Neuronal stem cell (in vitro differentiated cells): ENCODE measurements at regions not wholly inside any gene's neighbourhood (a gene's known extent, or its start where the extent isn't known, plus 50 kb on each side); places are given as distances from the start of the nearest gene placed in this dataset.

Experiments
- DNase-seq: peaks from one replicate; pipeline ENCODE4 v3.0.0-alpha.2; 2013; ENCODE audit warnings: low spot score
- H2AFZ ChIP-seq: one replicate; pipeline ENCODE4 v1.6.1; 2013; ENCODE audit warnings: mild to moderate bottlenecking, low read length, inconsistent platforms
- H2AK5ac ChIP-seq: 2 replicates; pipeline ENCODE4 v1.6.1; 2013; ENCODE audit warnings: low read depth, mild to moderate bottlenecking, inconsistent platforms, low read length, moderate library complexity, mixed read lengths
- H2BK120ac ChIP-seq: 2 replicates; pipeline ENCODE4 v1.6.1; 2013; ENCODE audit warnings: low read depth, mild to moderate bottlenecking, inconsistent platforms, low read length, moderate library complexity, mixed read lengths
- H2BK12ac ChIP-seq: one replicate; pipeline ENCODE4 v1.6.1; 2013; ENCODE audit warnings: low read length, inconsistent platforms
- H2BK15ac ChIP-seq: 2 replicates; pipeline ENCODE4 v1.6.1; 2013; ENCODE audit warnings: mild to moderate bottlenecking, low read length, inconsistent platforms, mixed read lengths
- H2BK5ac ChIP-seq: one replicate; pipeline ENCODE4 v1.6.1; 2013; ENCODE audit warnings: inconsistent platforms, mild to moderate bottlenecking, low read length, moderate library complexity
- H3K14ac ChIP-seq: one replicate; pipeline ENCODE4 v1.6.1; 2013; ENCODE audit warnings: low read length, inconsistent platforms
- H3K18ac ChIP-seq: 2 replicates; pipeline ENCODE4 v1.6.1; 2013; ENCODE audit warnings: low read length, inconsistent platforms
- H3K23ac ChIP-seq: 2 replicates; pipeline ENCODE4 v1.6.1; 2013; ENCODE audit warnings: low read depth, mild to moderate bottlenecking, mixed read lengths, low read length, inconsistent platforms; ENCODE audit not compliant: poor library complexity
- H3K27ac ChIP-seq: replicated peaks from 3 replicates; pipeline ENCODE4 v1.5.1; 2013; ENCODE audit warnings: low read length, inconsistent platforms
- H3K27me3 ChIP-seq, 3 experiments: 2 replicates each; pipeline ENCODE4 v1.6.1; 2013; ENCODE audit warnings: low read length in 3 of 3, mild to moderate bottlenecking in 2 of 3, inconsistent platforms in 1 of 3, low read depth in 1 of 3, mixed read lengths in 1 of 3, moderate library complexity in 1 of 3; ENCODE audit not compliant: control insufficient read depth in 3 of 3, insufficient read depth in 3 of 3
- H3K36me3 ChIP-seq, 2 donors: replicated peaks in 1 of 2; 2 replicates each; pipeline ENCODE4 v1.6.1; 2013; ENCODE audit warnings: low read length in 2 of 2; ENCODE audit not compliant: control insufficient read depth in 2 of 2, insufficient read depth in 2 of 2
- H3K4ac ChIP-seq: 2 replicates; pipeline ENCODE4 v1.6.1; 2013; ENCODE audit warnings: inconsistent platforms, mild to moderate bottlenecking, low read length, moderate library complexity
- H3K4me1 ChIP-seq, 2 donors: 1 replicate in 1 of 2; 2 replicates in 1 of 2; pipeline ENCODE4 v1.6.1; 2013; ENCODE audit warnings: low read length in 2 of 2, low read depth in 1 of 2; ENCODE audit not compliant: control insufficient read depth in 2 of 2, insufficient read depth in 1 of 2
- H3K4me2 ChIP-seq: one replicate; pipeline ENCODE4 v1.6.1; 2013; ENCODE audit warnings: mild to moderate bottlenecking, low read length, inconsistent platforms; ENCODE audit not compliant: insufficient read depth, poor library complexity, severe bottlenecking
- H3K4me3 ChIP-seq, 2 donors: 2 replicates each; pipeline ENCODE4 v1.5.1; 2013; ENCODE audit warnings: low read length in 2 of 2, mild to moderate bottlenecking in 2 of 2, inconsistent platforms in 1 of 2, moderate library complexity in 1 of 2
- H3K79me1 ChIP-seq: one replicate; pipeline ENCODE4 v1.6.1; 2013; ENCODE audit warnings: low read depth, mild to moderate bottlenecking, inconsistent platforms, low read length, moderate library complexity
- H3K9ac ChIP-seq: one replicate; pipeline ENCODE4 v1.6.1; 2013; ENCODE audit warnings: mild to moderate bottlenecking, low read depth, low read length, inconsistent platforms; ENCODE audit not compliant: poor library complexity
- H3K9me3 ChIP-seq, 2 donors: replicated peaks in 1 of 2; 2 replicates each; pipeline versions ENCODE3 to v1.6.1; 2013; ENCODE audit warnings: low read length in 2 of 2, mild to moderate bottlenecking in 2 of 2, inconsistent platforms in 1 of 2, low read depth in 1 of 2, mixed read lengths in 1 of 2, moderate library complexity in 1 of 2; ENCODE audit not compliant: control insufficient read depth in 2 of 2, insufficient read depth in 1 of 2
- H4K8ac ChIP-seq: one replicate; pipeline ENCODE4 v1.6.1; 2013; ENCODE audit warnings: low read depth, mild to moderate bottlenecking, inconsistent platforms, low read length, moderate library complexity
- H4K91ac ChIP-seq: one replicate; pipeline ENCODE4 v1.6.1; 2013; ENCODE audit warnings: low read length, low read depth, mild to moderate bottlenecking, inconsistent platforms; ENCODE audit not compliant: poor library complexity
- WGBS, 2 donors: extraction: QIAGEN DNeasy Blood & Tissue Kit; methylation state at CpG; one replicate each; pipeline ENCODE4 v1.1.7; 2013; ENCODE audit warnings: missing lambda C conversion rate in 2 of 2, mixed read lengths in 1 of 2; ENCODE audit not compliant: insufficient read length in 2 of 2, insufficient replicate concordance in 1 of 2; ENCODE audit errors: extremely low coverage in 2 of 2; 5-methylcytosine and 5-hydroxymethylcytosine counted together

DNA sequence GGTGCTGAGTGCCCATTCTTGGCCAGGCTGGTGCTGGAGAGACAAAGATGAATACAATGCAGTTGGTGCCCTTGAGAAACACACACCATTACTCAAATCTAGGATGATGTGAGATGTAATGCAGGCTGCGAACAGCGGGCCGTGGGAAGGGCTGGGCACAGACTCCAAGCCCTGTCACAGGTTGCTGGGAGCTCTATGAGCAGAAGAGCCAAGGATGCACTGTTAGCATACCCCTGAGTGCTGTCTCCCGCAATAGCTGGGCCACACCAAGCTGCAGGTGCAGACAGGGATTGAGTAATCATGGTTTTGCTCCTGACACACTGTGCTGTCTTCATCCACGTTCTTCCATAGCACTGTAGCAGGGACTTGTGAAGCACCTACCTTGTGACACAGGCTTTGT, 247.5 kb upstream of the CRY1 start:
- Histone ChIP-seq H3K14ac (no peak overlapping the region), H3K9me3 (peaks cover 0 to 3% of the 10 kb centered on the region in 2 donors), H2AK5ac (no peak overlapping the region), H3K4me1 (peaks cover 0 to 1% of the 10 kb centered on the region in 2 donors), H2BK15ac (no peak overlapping the region), H2BK12ac (no peak overlapping the region), H3K4me3 (no peak overlapping the region), H3K9ac (no peak overlapping the region), H4K91ac (no peak overlapping the region), H3K79me1 (no peaks in the 10 kb centered on the region), H3K23ac (no peak overlapping the region), H3K27ac (no peak overlapping the region), H2BK5ac (no peak overlapping the region), H3K36me3 (no peaks in the 10 kb centered on the region), H2AFZ (no peak overlapping the region), H2BK120ac (no peak overlapping the region), H3K27me3 (no peaks in the 10 kb centered on the region), H3K4me2 (no peak overlapping the region), H3K18ac (no peak overlapping the region), H3K4ac (no peak overlapping the region), H4K8ac (no peak overlapping the region)
- DNase-seq: no peak
- WGBS, 2 donors: no CpG with 5 or more reads among the region's 5 CpGs

DNA sequence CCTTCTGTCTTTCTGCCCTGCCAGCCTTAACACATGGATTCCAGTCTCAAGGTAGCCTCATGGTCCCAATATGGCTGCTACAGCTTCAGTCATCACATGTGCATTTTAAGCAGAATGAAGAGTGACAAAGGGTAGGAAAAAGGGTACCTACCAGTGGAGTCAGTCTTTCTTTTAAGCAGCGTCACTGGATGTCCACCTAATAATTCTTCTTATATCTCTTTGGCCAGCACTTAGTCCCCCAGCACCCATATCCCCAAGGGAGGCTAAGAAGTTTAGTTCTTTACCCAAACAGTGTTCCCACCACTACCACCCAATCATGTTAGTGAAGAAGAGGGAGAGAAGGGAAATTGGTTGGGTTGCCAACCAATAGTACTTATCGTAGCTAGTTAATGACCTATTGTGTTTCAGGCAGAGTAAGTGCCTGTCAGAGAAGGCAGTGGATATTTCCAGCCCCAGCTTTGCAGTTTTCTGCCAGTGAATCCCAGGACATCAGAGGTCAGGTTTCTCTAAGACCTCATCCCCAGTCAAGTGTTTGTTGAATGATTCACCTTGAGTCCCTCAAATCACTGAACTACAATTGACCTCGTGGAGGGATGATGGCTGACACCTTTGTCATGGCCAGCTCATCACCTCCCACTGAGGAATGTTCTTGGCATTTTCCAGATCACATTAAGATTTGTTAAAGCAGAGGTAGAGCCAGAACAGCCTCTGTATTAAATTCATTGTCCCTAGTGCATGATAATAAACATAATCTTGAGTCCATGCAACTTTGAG, 250.9 kb upstream of the CRY1 start:
- peaks cover 0 to 3% of the 10 kb centered on the region in 2 donors for H3K4me1 ChIP-seq
- no peaks in the 10 kb centered on the region for H3K36me3 ChIP-seq
- no peak overlapping the region for H3K23ac ChIP-seq
- H2BK12ac ChIP-seq: no peak overlapping the region
- H4K91ac ChIP-seq: no peak overlapping the region
- H3K27ac ChIP-seq: no peak overlapping the region
- no peak overlapping the region for H3K18ac ChIP-seq
- H2AFZ ChIP-seq: no peak overlapping the region
- H3K4ac ChIP-seq: no peak overlapping the region
- no peaks in the 10 kb centered on the region for H3K79me1 ChIP-seq
- no peak overlapping the region for H3K9ac ChIP-seq
- H4K8ac ChIP-seq: no peak overlapping the region
- H2BK15ac ChIP-seq: no peak overlapping the region
- DNase-seq: no peak
- no peak overlapping the region for H2AK5ac ChIP-seq
- no peak overlapping the region for H3K4me3 ChIP-seq
- H3K27me3 ChIP-seq: no peaks in the 10 kb centered on the region
- no peak overlapping the region for H3K14ac ChIP-seq
- no peak overlapping the region for H3K4me2 ChIP-seq
- peaks cover 0 to 3% of the 10 kb centered on the region in 2 donors for H3K9me3 ChIP-seq
- no peak overlapping the region for H2BK120ac ChIP-seq
- WGBS, 2 donors: no CpG with 5 or more reads among the region's 3 CpGs
- H2BK5ac ChIP-seq: no peak overlapping the region

DNA sequence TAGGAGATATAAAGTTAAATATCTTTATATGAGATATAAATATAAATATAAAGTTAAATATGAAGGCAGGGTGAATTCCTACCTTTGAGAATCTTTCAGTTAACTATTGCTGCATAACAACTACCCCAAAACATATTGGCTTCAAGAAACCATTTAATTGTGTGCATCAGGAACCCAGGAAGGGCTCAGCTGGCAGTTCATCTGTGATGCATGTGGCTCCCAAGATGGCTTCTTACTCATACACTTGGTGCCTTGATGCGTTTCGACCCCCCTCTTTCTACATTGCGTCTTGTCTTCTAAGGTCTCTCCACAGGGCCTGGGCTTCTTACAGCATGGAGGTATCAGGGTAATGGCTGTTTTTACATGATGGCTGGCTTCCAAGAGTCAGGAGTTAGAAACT, 253.9 kb upstream of the CRY1 start:
- Histone ChIP-seq H3K4me3 (no peak overlapping the region), H3K4me1 (peaks cover 0 to 5% of the 10 kb centered on the region in 2 donors), H3K4me2 (no peak overlapping the region), H2BK120ac (no peak overlapping the region), H3K27ac (no peak overlapping the region), H3K9ac (no peak overlapping the region), H2AFZ (no peak overlapping the region), H3K4ac (no peak overlapping the region), H3K23ac (no peak overlapping the region), H3K36me3 (no peaks in the 10 kb centered on the region), H2BK12ac (no peak overlapping the region), H3K9me3 (no peaks in the 10 kb centered on the region), H3K14ac (no peak overlapping the region), H2BK15ac (no peak overlapping the region), H3K79me1 (no peaks in the 10 kb centered on the region), H2BK5ac (no peak overlapping the region), H2AK5ac (no peak overlapping the region), H3K27me3 (no peaks in the 10 kb centered on the region), H3K18ac (no peak overlapping the region), H4K8ac (peak overlapping the region; percentile 74), H4K91ac (no peak overlapping the region)
- no CpG with 5 or more reads among the region's 3 CpGs for WGBS, 2 donors
- no peak for DNase-seq

DNA sequence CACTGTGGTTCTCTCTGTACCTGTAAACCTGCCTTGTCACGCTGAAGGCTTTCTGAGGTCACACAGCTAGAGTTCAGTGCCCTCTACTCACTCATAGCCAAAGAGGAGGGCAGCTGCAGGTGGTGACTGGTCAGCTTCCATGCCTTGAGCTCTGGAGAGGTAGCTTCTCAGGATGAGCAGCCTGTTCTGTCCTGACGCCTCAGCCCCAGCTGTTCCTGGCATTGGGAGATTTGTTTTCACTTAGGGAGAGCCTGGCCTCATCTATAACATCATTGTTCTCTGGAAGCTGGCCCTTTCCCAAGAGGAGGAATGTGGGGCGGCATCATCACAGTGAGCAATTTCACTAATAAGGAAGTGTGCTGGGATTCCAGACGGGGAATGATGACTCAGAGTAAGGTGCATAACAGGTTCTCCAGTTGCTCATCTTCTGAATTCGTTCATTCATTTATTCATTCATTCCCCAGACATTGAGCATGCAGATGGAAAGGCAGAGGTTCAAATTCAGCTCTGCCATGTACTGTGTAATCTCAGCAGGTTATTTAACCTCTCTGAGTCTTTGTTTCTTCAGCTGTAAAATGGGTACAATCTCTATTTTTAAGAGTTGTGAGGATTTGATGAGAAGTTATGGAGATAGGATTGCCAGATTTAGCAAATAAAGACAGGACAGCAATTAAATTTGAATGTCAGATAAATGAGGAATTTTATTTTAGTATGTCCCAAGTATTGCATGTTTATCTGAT, 255.8 kb upstream of the CRY1 start:
- Histone ChIP-seq H3K4me2 (no peak overlapping the region), H3K27me3 (no peaks in the 10 kb centered on the region), H3K9me3 (peaks cover 0 to 11% of the 10 kb centered on the region in 2 donors), H3K4me1 (peaks cover 0 to 5% of the 10 kb centered on the region in 2 donors), H2AK5ac (no peak overlapping the region), H2BK5ac (no peak overlapping the region), H2BK15ac (no peak overlapping the region), H3K14ac (no peak overlapping the region), H4K8ac (no peak overlapping the region), H4K91ac (no peak overlapping the region), H3K4ac (no peak overlapping the region), H3K27ac (no peak overlapping the region), H3K18ac (peak overlapping the region; percentile 1), H3K4me3 (no peak overlapping the region), H3K9ac (no peak overlapping the region), H3K36me3 (no peaks in the 10 kb centered on the region), H2BK120ac (no peak overlapping the region), H3K79me1 (no peaks in the 10 kb centered on the region), H2BK12ac (no peak overlapping the region), H3K23ac (no peak overlapping the region), H2AFZ (no peak overlapping the region)
- no peak for DNase-seq
- no CpG with 5 or more reads among the region's 5 CpGs for WGBS, 2 donors
